ENCODE measurements at regions not wholly inside any gene's neighbourhood (a gene's known extent, or its start where the extent isn't known, plus 50 kb on each side); places are given as distances from the start of the nearest gene placed in this dataset.

- ChIA-PET CTCF (no interaction called here), POLR2A (ENCODE audit: low non-redundant PET) (no interaction called here)
- TF ChIP-seq CTCF (conservative IDR thresholded peaks at IDR 0.05; ENCODE audit: low read depth) = no peak
- no peak overlapping the region for H3K27ac ChIP-seq
- DNase-seq (ENCODE audit: low spot score) = no peak
These were observed 434.3 kb upstream of the STXBP6 start for GRCh38 chr14:25484235-25484634.

GRCh38 chr14:25477316-25478098 lies 427.6 kb upstream of the STXBP6 start:
- no peak for TF ChIP-seq CTCF (conservative IDR thresholded peaks at IDR 0.05; ENCODE audit: low read depth)
- ChIA-PET CTCF (interaction anchor here (0.5 kb wide), 1 partner anchor 8 kb away, joined by 4 read pairs; no protein-coding TSS in a partner anchor), POLR2A (ENCODE audit: low non-redundant PET) (no interaction called here)
- no peak overlapping the region for H3K27ac ChIP-seq
- no peak for DNase-seq (ENCODE audit: low spot score)

GRCh38 chr14:25472700-25473099 lies 422.8 kb upstream of the STXBP6 start:
- no peak for DNase-seq (ENCODE audit: low spot score)
- TF ChIP-seq CTCF (conservative IDR thresholded peaks at IDR 0.05; ENCODE audit: low read depth) = no peak
- ChIA-PET CTCF (no interaction called here), POLR2A (ENCODE audit: low non-redundant PET) (no interaction called here)
- no peak overlapping the region for H3K27ac ChIP-seq

- TF ChIP-seq CTCF (conservative IDR thresholded peaks at IDR 0.05; ENCODE audit: low read depth) = no peak
- no peak for DNase-seq (ENCODE audit: low spot score)
- ChIA-PET POLR2A (ENCODE audit: low non-redundant PET) (no interaction called here), CTCF (no interaction called here)
- no peak overlapping the region for H3K27ac ChIP-seq
These were observed 414.8 kb upstream of the STXBP6 start for GRCh38 chr14:25464772-25465171.

GRCh38 chr14:25464078-25464477 lies 414.1 kb upstream of the STXBP6 start:
- TF ChIP-seq CTCF (conservative IDR thresholded peaks at IDR 0.05; ENCODE audit: low read depth) = no peak
- H3K27ac ChIP-seq = no peak overlapping the region
- ChIA-PET CTCF (no interaction called here), POLR2A (ENCODE audit: low non-redundant PET) (no interaction called here)
- no peak for DNase-seq (ENCODE audit: low spot score)

- no peak overlapping the region for H3K27ac ChIP-seq
- no peak for DNase-seq (ENCODE audit: low spot score)
- ChIA-PET CTCF (no interaction called here), POLR2A (ENCODE audit: low non-redundant PET) (no interaction called here)
- TF ChIP-seq CTCF (conservative IDR thresholded peaks at IDR 0.05; ENCODE audit: low read depth) = no peak
These were observed 413.5 kb upstream of the STXBP6 start for GRCh38 chr14:25463480-25463879.
